Panc1 (cell line): ENCODE measurements at regions not wholly inside any gene's neighbourhood (a gene's known extent, or its start where the extent isn't known, plus 50 kb on each side); places are given as distances from the start of the nearest gene placed in this dataset.

Source experiments
- ATAC-seq: fragments of 200-7000 bp; cut with Tn5 transposase; 2 replicates; pipeline ENCODE4 v1.9.1; 2020; ENCODE audit warnings: mild to moderate bottlenecking, moderate library complexity
- BruUV-seq: library from RNA; stranded (reverse); fragments of 400-500 nt; replicated peaks from 2 replicates; lab custom pipeline; 2021; lab: Mats Ljungman, UMichigan
- CTCF ChIA-PET: fragments of 300-600 bp; sonication (Branson Sonifier 250); formaldehyde crosslinking; loops from one replicate; lab custom pipeline; 2022; ENCODE audit warnings: antibody characterized with exemption; lab: Charles Lee
- POLR2A ChIA-PET: fragments of 300-600 bp; sonication (Branson Sonifier 250); formaldehyde crosslinking; loops from one replicate; lab custom pipeline; 2022; ENCODE audit warnings: antibody characterized with exemption; lab: Charles Lee
- DNase-seq: peaks from one replicate; pipeline ENCODE4 v3.0.0-alpha.2; 2010; ENCODE audit warnings: low read depth, low spot score
- H3K27ac ChIP-seq: 2 replicates; pipeline ENCODE4 v1.5.1; 2011; ENCODE audit warnings: mild to moderate bottlenecking, low read length, inconsistent platforms
- H3K27me3 ChIP-seq: fragments of 200-500 bp; sonication (Bioruptor generic); 2 replicates; pipeline ENCODE4 v1.6.0; 2014; ENCODE audit warnings: low read length, inconsistent platforms; ENCODE audit not compliant: control insufficient read depth, insufficient read depth
- H3K36me3 ChIP-seq: fragments of 200-500 bp; sonication (Bioruptor generic); 2 replicates; pipeline ENCODE4 v1.5.1; 2014; ENCODE audit warnings: inconsistent platforms, mild to moderate bottlenecking, low read length, moderate library complexity; ENCODE audit not compliant: control insufficient read depth, insufficient read depth
- H3K4me1 ChIP-seq: 2 replicates; pipeline ENCODE4 v1.5.1; 2011; ENCODE audit warnings: inconsistent platforms, mild to moderate bottlenecking, low read length, moderate library complexity; ENCODE audit not compliant: control insufficient read depth, insufficient read depth
- H3K4me3 ChIP-seq, 2 experiments: 2 replicates each; pipeline ENCODE4 v1.5.1; 2011 to 2012; ENCODE audit warnings: low read depth in 2 of 2, low read length in 2 of 2, mild to moderate bottlenecking in 2 of 2, inconsistent platforms in 1 of 2, moderate library complexity in 1 of 2
- H3K9me3 ChIP-seq: fragments of 200-500 bp; sonication (Bioruptor generic); 2 replicates; pipeline ENCODE4 v1.5.1; 2014; ENCODE audit warnings: low read depth, mild to moderate bottlenecking, inconsistent platforms, low read length, moderate library complexity; ENCODE audit not compliant: control insufficient read depth, insufficient read depth
- POLR2AphosphoS5 ChIP-seq: IDR thresholded peaks from 2 replicates; pipeline ENCODE4 v1.6.1; 2012; ENCODE audit warnings: mild to moderate bottlenecking, low read depth, low read length, moderate library complexity
- SIN3A ChIP-seq: IDR thresholded peaks from 2 replicates; pipeline ENCODE4 v1.6.1; 2012; ENCODE audit warnings: low read depth, mild to moderate bottlenecking, low read length, moderate library complexity, borderline replicate concordance; ENCODE audit not compliant: insufficient read depth
- TCF7L2 ChIP-seq: IDR thresholded peaks from 2 replicates; pipeline ENCODE4 v1.6.1; 2011; ENCODE audit warnings: mild to moderate bottlenecking, low read depth, low read length, inconsistent platforms
- in situ Hi-C: cut with HindIII; loops from 2 replicates; pipeline ENCODE4 v1.10.0; 2016; ENCODE audit warnings: low sequenced_read_pairs, low pct_unique_long_range_greater_than_20kb
- intact Hi-C: fragments of 100-400 bp; cut with micrococcal nuclease; formaldehyde crosslinking; loops from one replicate; pipeline ENCODE4 v1.10.0; 2022; ENCODE audit not compliant: unreplicated experiment
- TF ChIP-seq, protein P1 (sequence below), 2 experiments: IDR thresholded peaks; 2 replicates each; pipeline ENCODE4 v1.6.1; 2011 to 2012; ENCODE audit warnings: low read depth in 2 of 2, control low read depth in 1 of 2, low read length in 1 of 2, mild to moderate bottlenecking in 1 of 2, moderate library complexity in 1 of 2; ENCODE audit not compliant: insufficient read depth in 1 of 2
- TF ChIP-seq, protein P2 (sequence below): fragments of 450-650 bp; IDR thresholded peaks from 2 replicates; pipeline ENCODE4 v1.5.1; 2017; ENCODE audit warnings: mild to moderate bottlenecking

DNA sequence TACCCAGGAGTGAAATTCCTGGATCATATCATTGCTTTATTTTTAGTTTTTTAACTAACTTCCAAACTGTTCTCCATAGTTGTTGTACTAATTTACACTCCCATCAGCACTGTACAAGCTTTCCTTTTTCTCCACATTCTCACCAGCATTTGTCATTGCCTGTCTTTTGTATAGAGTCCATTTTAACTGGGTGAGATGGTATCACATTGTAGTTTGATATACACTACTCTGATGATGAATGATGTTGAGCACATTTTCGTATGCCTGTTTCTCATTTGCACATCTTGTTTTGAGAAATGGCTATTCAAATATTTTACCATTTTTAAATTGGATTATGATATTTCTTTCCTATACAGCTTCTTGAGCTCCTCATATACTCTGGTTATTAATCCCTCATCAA is 1586.6 kb downstream of the SI start:
- intact Hi-C loops = no loop called here
- no peaks in the 10 kb centered on the region for H3K36me3 ChIP-seq
- no peak overlapping the region for H3K27ac ChIP-seq
- ChIA-PET POLR2A (no interaction called here), CTCF (no interaction called here)
- in situ Hi-C loops = no loop called here
- DNase-seq = no peak
- no peak for ATAC-seq
- no peak for TF ChIP-seq POLR2AphosphoS5
- TF ChIP-seq, protein P1, sequence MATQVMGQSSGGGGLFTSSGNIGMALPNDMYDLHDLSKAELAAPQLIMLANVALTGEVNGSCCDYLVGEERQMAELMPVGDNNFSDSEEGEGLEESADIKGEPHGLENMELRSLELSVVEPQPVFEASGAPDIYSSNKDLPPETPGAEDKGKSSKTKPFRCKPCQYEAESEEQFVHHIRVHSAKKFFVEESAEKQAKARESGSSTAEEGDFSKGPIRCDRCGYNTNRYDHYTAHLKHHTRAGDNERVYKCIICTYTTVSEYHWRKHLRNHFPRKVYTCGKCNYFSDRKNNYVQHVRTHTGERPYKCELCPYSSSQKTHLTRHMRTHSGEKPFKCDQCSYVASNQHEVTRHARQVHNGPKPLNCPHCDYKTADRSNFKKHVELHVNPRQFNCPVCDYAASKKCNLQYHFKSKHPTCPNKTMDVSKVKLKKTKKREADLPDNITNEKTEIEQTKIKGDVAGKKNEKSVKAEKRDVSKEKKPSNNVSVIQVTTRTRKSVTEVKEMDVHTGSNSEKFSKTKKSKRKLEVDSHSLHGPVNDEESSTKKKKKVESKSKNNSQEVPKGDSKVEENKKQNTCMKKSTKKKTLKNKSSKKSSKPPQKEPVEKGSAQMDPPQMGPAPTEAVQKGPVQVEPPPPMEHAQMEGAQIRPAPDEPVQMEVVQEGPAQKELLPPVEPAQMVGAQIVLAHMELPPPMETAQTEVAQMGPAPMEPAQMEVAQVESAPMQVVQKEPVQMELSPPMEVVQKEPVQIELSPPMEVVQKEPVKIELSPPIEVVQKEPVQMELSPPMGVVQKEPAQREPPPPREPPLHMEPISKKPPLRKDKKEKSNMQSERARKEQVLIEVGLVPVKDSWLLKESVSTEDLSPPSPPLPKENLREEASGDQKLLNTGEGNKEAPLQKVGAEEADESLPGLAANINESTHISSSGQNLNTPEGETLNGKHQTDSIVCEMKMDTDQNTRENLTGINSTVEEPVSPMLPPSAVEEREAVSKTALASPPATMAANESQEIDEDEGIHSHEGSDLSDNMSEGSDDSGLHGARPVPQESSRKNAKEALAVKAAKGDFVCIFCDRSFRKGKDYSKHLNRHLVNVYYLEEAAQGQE (IDR thresholded peaks at IDR 0.05; ENCODE audit: insufficient read depth in 1 of 2, low read depth in 2 of 2, low read length in 1 of 2) = no peak
- no peak for TF ChIP-seq TCF7L2
- TF ChIP-seq, protein P2, sequence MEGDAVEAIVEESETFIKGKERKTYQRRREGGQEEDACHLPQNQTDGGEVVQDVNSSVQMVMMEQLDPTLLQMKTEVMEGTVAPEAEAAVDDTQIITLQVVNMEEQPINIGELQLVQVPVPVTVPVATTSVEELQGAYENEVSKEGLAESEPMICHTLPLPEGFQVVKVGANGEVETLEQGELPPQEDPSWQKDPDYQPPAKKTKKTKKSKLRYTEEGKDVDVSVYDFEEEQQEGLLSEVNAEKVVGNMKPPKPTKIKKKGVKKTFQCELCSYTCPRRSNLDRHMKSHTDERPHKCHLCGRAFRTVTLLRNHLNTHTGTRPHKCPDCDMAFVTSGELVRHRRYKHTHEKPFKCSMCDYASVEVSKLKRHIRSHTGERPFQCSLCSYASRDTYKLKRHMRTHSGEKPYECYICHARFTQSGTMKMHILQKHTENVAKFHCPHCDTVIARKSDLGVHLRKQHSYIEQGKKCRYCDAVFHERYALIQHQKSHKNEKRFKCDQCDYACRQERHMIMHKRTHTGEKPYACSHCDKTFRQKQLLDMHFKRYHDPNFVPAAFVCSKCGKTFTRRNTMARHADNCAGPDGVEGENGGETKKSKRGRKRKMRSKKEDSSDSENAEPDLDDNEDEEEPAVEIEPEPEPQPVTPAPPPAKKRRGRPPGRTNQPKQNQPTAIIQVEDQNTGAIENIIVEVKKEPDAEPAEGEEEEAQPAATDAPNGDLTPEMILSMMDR = no peak
- no peak for TF ChIP-seq SIN3A
- H3K9me3 ChIP-seq = no peaks in the 10 kb centered on the region; the same call in 1 of the 2 replicates
- H3K4me1 ChIP-seq = no peaks in the 10 kb centered on the region
- no peak overlapping the region for H3K4me3 ChIP-seq
- H3K27me3 ChIP-seq = no peaks in the 10 kb centered on the region
- BruUV-seq = no TSS peak

DNA sequence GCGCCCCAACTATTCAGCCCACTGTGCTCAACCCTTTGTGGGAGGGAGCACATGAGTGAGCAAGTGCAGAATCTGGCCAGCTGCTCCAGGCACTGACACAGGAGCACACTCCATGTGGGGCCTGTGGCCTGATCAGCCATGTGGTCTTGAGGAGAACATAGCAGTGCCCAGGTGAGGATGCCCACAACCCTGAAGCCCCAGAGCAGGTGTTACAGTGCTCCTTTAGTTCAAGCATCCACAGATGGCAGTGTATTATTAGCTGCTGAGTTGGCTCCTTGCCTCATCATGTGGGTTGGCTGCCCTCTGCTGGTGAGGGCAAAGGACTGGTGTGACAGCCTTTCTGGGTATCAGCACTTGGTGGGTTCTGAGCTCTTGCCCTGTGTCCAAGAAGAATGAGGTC is 1588.2 kb downstream of the SI start:
- DNase-seq = peak; percentile 15
- in situ Hi-C loops (no loop called here), intact Hi-C loops (no loop called here)
- Histone ChIP-seq H3K36me3 (no peaks in the 10 kb centered on the region), H3K27ac (no peak overlapping the region), H3K4me1 (no peaks in the 10 kb centered on the region), H3K4me3 (no peak overlapping the region), H3K27me3 (no peaks in the 10 kb centered on the region), H3K9me3 (no peaks in the 10 kb centered on the region; the same call in 1 of the 2 replicates)
- CTCF ChIA-PET = interaction anchor here (0.6 kb wide), 1 partner anchor 1475 kb away, joined by 3 read pairs; no protein-coding TSS in a partner anchor
- TF ChIP-seq, protein P2 = peak; percentile 70
- TF ChIP-seq, protein P1 (IDR thresholded peaks at IDR 0.05; ENCODE audit: insufficient read depth in 1 of 2, low read depth in 2 of 2, low read length in 1 of 2) = no peak
- POLR2A ChIA-PET = interaction anchor here (0.6 kb wide), 1 partner anchor 1545 kb away, joined by 4 read pairs; no protein-coding TSS in a partner anchor
- ATAC-seq = peak; percentile 65; the same call in 1 of the 2 replicates
- no TSS peak for BruUV-seq
